ENCODE measurements at regions not wholly inside any gene's neighbourhood (a gene's known extent, or its start where the extent isn't known, plus 50 kb on each side); places are given as distances from the start of the nearest gene placed in this dataset.

DNA sequence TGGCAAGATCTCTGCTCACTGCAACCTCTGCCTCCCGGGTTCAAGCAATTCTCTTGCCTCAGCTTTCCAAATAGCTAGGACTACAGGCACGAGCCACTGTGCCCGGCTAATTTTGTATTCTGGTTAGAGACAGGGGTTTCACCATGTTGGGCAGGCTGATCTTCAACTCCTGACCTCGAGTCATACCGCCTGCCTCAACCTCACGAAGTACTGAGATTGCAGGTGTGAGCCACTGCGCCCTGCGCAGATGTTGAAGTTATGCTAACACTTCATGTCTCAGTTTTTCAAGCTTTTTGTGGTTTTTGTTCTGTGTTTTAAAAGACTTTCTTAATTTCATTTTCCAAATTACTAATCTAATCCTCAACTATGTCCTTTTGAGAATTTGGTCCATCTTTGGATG lies 154.4 kb upstream of the TLL1 start:
- TF ChIP-seq ZNF37A (tag by site-specific recombination; IDR thresholded peaks at IDR 0.05) (no peak), ZNF585B (tag by site-specific recombination; IDR thresholded peaks at IDR 0.05) (no peak), ZNF624 (tag by site-specific recombination; IDR thresholded peaks at IDR 0.05) (no peak), ZNF133 (tag by site-specific recombination; IDR thresholded peaks at IDR 0.05) (no peak), ZNF138 (tag by site-specific recombination; IDR thresholded peaks at IDR 0.05; ENCODE audit: borderline replicate concordance) (no peak), ZNF221 (tag by site-specific recombination; IDR thresholded peaks at IDR 0.05; ENCODE audit: borderline replicate concordance) (no peak), ZBTB17 (tag by site-specific recombination; IDR thresholded peaks at IDR 0.05) (no peak), ZNF792 (tag by site-specific recombination; IDR thresholded peaks at IDR 0.05) (no peak), ZNF274 (IDR thresholded peaks at IDR 0.05; ENCODE audit: low read length) (no peak), ZNF274 (tag by site-specific recombination; IDR thresholded peaks at IDR 0.05; ENCODE audit: borderline replicate concordance) (no peak)
- TF ChIP-seq, protein P1, sequence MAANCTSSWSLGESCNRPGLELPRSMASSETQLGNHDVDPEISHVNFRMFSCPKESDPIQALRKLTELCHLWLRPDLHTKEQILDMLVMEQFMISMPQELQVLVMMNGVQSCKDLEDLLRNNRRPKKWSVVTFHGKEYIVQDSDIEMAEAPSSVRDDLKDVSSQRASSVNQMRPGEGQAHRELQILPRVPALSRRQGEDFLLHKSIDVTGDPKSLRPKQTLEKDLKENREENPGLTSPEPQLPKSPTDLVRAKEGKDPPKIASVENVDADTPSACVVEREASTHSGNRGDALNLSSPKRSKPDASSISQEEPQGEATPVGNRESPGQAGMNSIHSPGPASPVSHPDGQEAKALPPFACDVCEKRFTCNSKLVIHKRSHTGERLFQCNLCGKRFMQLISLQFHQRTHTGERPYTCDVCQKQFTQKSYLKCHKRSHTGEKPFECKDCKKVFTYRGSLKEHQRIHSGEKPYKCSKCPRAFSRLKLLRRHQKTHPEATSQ (tag by site-specific recombination; IDR thresholded peaks at IDR 0.05): no peak
